ENCODE measurements at regions not wholly inside any gene's neighbourhood (a gene's known extent, or its start where the extent isn't known, plus 50 kb on each side); places are given as distances from the start of the nearest gene placed in this dataset.

- H3K4me3 ChIP-seq (ENCODE audit: low read depth in 1 of 2, low read length in 2 of 2): no peak overlapping the region
Measured at GRCh38 chr13:72290962-72291681, 424.1 kb upstream of the DACH1 start.

DNA sequence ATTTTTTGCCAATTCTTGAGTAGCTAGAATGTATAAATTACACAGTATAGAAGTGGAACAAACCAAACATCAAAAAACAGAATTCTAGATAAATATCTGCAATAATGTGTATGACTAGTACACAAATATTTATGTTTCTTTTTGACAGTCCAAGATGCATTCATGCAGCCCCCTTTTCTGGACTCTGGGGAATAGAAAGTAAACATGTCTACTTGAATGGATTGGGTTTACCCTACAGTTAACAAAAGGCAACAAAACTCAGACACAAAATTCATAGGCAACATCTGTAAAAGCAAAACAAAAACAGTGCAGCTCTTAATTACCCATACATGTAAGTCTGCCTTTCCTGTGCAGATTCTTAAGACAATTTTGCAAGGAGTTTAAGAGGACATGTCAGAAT, 419.4 kb upstream of the DACH1 start:
- no peaks in the 10 kb centered on the region for H3K4me1 ChIP-seq (ENCODE audit: control insufficient read depth in 1 of 2, insufficient read depth in 2 of 2, low read length in 2 of 2)
- no peak overlapping the region for H3K4me3 ChIP-seq (ENCODE audit: low read depth in 1 of 2, low read length in 2 of 2)
- H3K9ac ChIP-seq (ENCODE audit: low read depth in 1 of 2, low read length in 2 of 2): no peak overlapping the region
- no peaks in the 10 kb centered on the region for H3K27me3 ChIP-seq (ENCODE audit: control insufficient read depth in 1 of 2, insufficient read depth in 2 of 2, low read length in 2 of 2)
- H3K27ac ChIP-seq (ENCODE audit: low read depth, low read length): no peak overlapping the region
- H3K9me3 ChIP-seq (ENCODE audit: control insufficient read depth in 1 of 2, low read length in 2 of 2): no peaks in the 10 kb centered on the region
- H3K36me3 ChIP-seq (ENCODE audit: control insufficient read depth in 1 of 2, insufficient read depth in 2 of 2, low read length in 2 of 2): no peaks in the 10 kb centered on the region

More at GRCh38 chr13:72290962-72291681, 424.1 kb upstream of the DACH1 start:
- no peaks in the 10 kb centered on the region for H3K27me3 ChIP-seq (ENCODE audit: control insufficient read depth in 1 of 2, insufficient read depth in 2 of 2, low read length in 2 of 2)
- H3K9me3 ChIP-seq (ENCODE audit: control insufficient read depth in 1 of 2, low read length in 2 of 2): no peaks in the 10 kb centered on the region
- H3K27ac ChIP-seq (ENCODE audit: low read depth, low read length): no peak overlapping the region
- H3K9ac ChIP-seq (ENCODE audit: low read depth in 1 of 2, low read length in 2 of 2): no peak overlapping the region
- no peaks in the 10 kb centered on the region for H3K36me3 ChIP-seq (ENCODE audit: control insufficient read depth in 1 of 2, insufficient read depth in 2 of 2, low read length in 2 of 2)
- H3K4me1 ChIP-seq (ENCODE audit: control insufficient read depth in 1 of 2, insufficient read depth in 2 of 2, low read length in 2 of 2): no peaks in the 10 kb centered on the region

DNA sequence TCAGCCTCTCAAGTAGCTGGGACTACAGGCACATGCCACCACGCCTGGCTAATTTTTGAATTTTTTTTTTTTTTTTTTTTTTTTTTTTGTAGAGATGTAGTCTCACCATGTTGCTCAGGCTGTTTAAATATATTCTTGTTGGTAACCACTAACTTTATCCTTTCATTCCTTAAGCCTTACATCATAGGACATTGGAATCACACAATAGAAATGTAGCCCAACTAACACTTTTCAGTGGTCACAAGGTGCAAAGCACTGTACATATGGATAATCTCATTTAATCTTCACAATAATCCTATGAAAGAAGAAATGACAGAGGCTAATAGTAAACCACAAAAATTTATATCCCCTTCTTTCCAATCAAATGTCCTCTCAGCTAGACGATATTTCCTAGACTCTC, 417.8 kb upstream of the DACH1 start:
- H3K9ac ChIP-seq (ENCODE audit: low read depth in 1 of 2, low read length in 2 of 2): no peak overlapping the region
- H3K27me3 ChIP-seq (ENCODE audit: control insufficient read depth in 1 of 2, insufficient read depth in 2 of 2, low read length in 2 of 2): no peaks in the 10 kb centered on the region
- no peak overlapping the region for H3K27ac ChIP-seq (ENCODE audit: low read depth, low read length)
- no peak overlapping the region for H3K4me3 ChIP-seq (ENCODE audit: low read depth in 1 of 2, low read length in 2 of 2)
- no peaks in the 10 kb centered on the region for H3K9me3 ChIP-seq (ENCODE audit: control insufficient read depth in 1 of 2, low read length in 2 of 2)
- H3K4me1 ChIP-seq (ENCODE audit: control insufficient read depth in 1 of 2, insufficient read depth in 2 of 2, low read length in 2 of 2): no peaks in the 10 kb centered on the region
- H3K36me3 ChIP-seq (ENCODE audit: control insufficient read depth in 1 of 2, insufficient read depth in 2 of 2, low read length in 2 of 2): no peaks in the 10 kb centered on the region

- Histone ChIP-seq H3K4me3 (ENCODE audit: low read depth in 1 of 2, low read length in 2 of 2) (no peak overlapping the region), H3K4me1 (ENCODE audit: control insufficient read depth in 1 of 2, insufficient read depth in 2 of 2, low read length in 2 of 2) (no peaks in the 10 kb centered on the region), H3K36me3 (ENCODE audit: control insufficient read depth in 1 of 2, insufficient read depth in 2 of 2, low read length in 2 of 2) (no peaks in the 10 kb centered on the region), H3K9me3 (ENCODE audit: control insufficient read depth in 1 of 2, low read length in 2 of 2) (no peaks in the 10 kb centered on the region), H3K27ac (ENCODE audit: low read depth, low read length) (no peak overlapping the region), H3K27me3 (ENCODE audit: control insufficient read depth in 1 of 2, insufficient read depth in 2 of 2, low read length in 2 of 2) (no peaks in the 10 kb centered on the region), H3K9ac (ENCODE audit: low read depth in 1 of 2, low read length in 2 of 2) (no peak overlapping the region)
Measured at GRCh38 chr13:72261732-72262131, 394.7 kb upstream of the DACH1 start.

GRCh38 chr13:72259528-72259927, 392.5 kb upstream of the DACH1 start:
- Histone ChIP-seq H3K4me3 (ENCODE audit: low read depth in 1 of 2, low read length in 2 of 2) (no peak overlapping the region), H3K27ac (ENCODE audit: low read depth, low read length) (no peak overlapping the region), H3K27me3 (ENCODE audit: control insufficient read depth in 1 of 2, insufficient read depth in 2 of 2, low read length in 2 of 2) (no peaks in the 10 kb centered on the region), H3K9me3 (ENCODE audit: control insufficient read depth in 1 of 2, low read length in 2 of 2) (no peaks in the 10 kb centered on the region), H3K36me3 (ENCODE audit: control insufficient read depth in 1 of 2, insufficient read depth in 2 of 2, low read length in 2 of 2) (no peaks in the 10 kb centered on the region), H3K4me1 (ENCODE audit: control insufficient read depth in 1 of 2, insufficient read depth in 2 of 2, low read length in 2 of 2) (no peaks in the 10 kb centered on the region), H3K9ac (ENCODE audit: low read depth in 1 of 2, low read length in 2 of 2) (no peak overlapping the region)

DNA sequence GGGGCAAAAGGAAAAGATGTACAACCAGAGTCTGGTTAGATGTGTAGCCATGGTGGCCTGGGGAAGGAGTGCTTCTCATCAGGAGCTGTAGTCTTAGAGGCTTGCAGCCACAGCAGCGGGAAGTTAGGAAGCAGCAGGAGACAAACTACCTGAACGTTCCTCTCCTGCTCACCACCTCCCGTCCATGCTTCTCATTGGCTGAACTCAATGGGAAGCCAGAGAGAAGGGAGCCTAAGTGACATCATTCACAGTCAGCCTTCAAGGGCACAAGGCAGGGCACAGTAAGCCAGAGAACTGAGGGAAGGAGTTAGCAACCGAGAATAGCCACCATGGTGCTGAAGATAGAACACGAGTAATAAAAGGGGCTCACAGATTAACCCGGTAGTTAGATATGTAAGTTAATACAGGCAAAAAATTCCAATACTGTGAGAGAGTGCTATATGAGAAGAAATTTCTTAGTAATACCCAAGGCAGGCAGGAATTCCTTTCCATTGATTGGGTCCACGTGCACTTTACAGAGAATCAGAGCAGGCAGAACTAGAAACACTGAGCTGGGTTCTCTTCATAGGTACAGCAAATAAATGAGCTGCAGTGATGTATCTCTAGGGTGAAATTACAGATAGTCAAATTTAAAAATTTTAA, 391.5 kb upstream of the DACH1 start:
- Histone ChIP-seq H3K9me3 (ENCODE audit: control insufficient read depth in 1 of 2, low read length in 2 of 2) (no peaks in the 10 kb centered on the region), H3K9ac (ENCODE audit: low read depth in 1 of 2, low read length in 2 of 2) (no peak overlapping the region), H3K27ac (ENCODE audit: low read depth, low read length) (no peak overlapping the region), H3K4me1 (ENCODE audit: control insufficient read depth in 1 of 2, insufficient read depth in 2 of 2, low read length in 2 of 2) (no peaks in the 10 kb centered on the region), H3K36me3 (ENCODE audit: control insufficient read depth in 1 of 2, insufficient read depth in 2 of 2, low read length in 2 of 2) (no peaks in the 10 kb centered on the region), H3K27me3 (ENCODE audit: control insufficient read depth in 1 of 2, insufficient read depth in 2 of 2, low read length in 2 of 2) (no peaks in the 10 kb centered on the region), H3K4me3 (ENCODE audit: low read depth in 1 of 2, low read length in 2 of 2) (no peak overlapping the region)

GRCh38 chr13:72255908-72256307, 388.9 kb upstream of the DACH1 start:
- Histone ChIP-seq H3K4me3 (ENCODE audit: low read depth in 1 of 2, low read length in 2 of 2) (no peak overlapping the region), H3K9ac (ENCODE audit: low read depth in 1 of 2, low read length in 2 of 2) (no peak overlapping the region), H3K27ac (ENCODE audit: low read depth, low read length) (no peak overlapping the region), H3K9me3 (ENCODE audit: control insufficient read depth in 1 of 2, low read length in 2 of 2) (no peaks in the 10 kb centered on the region), H3K27me3 (ENCODE audit: control insufficient read depth in 1 of 2, insufficient read depth in 2 of 2, low read length in 2 of 2) (no peaks in the 10 kb centered on the region), H3K4me1 (ENCODE audit: control insufficient read depth in 1 of 2, insufficient read depth in 2 of 2, low read length in 2 of 2) (no peaks in the 10 kb centered on the region), H3K36me3 (ENCODE audit: control insufficient read depth in 1 of 2, insufficient read depth in 2 of 2, low read length in 2 of 2) (no peaks in the 10 kb centered on the region)

GRCh38 chr13:72253754-72254153, 386.8 kb upstream of the DACH1 start:
- no peaks in the 10 kb centered on the region for H3K4me1 ChIP-seq (ENCODE audit: control insufficient read depth in 1 of 2, insufficient read depth in 2 of 2, low read length in 2 of 2)
- H3K27ac ChIP-seq (ENCODE audit: low read depth, low read length): no peak overlapping the region
- H3K27me3 ChIP-seq (ENCODE audit: control insufficient read depth in 1 of 2, insufficient read depth in 2 of 2, low read length in 2 of 2): no peaks in the 10 kb centered on the region
- H3K9me3 ChIP-seq (ENCODE audit: control insufficient read depth in 1 of 2, low read length in 2 of 2): no peaks in the 10 kb centered on the region
- H3K4me3 ChIP-seq (ENCODE audit: low read depth in 1 of 2, low read length in 2 of 2): no peak overlapping the region
- H3K9ac ChIP-seq (ENCODE audit: low read depth in 1 of 2, low read length in 2 of 2): no peak overlapping the region
- H3K36me3 ChIP-seq (ENCODE audit: control insufficient read depth in 1 of 2, insufficient read depth in 2 of 2, low read length in 2 of 2): no peaks in the 10 kb centered on the region

DNA sequence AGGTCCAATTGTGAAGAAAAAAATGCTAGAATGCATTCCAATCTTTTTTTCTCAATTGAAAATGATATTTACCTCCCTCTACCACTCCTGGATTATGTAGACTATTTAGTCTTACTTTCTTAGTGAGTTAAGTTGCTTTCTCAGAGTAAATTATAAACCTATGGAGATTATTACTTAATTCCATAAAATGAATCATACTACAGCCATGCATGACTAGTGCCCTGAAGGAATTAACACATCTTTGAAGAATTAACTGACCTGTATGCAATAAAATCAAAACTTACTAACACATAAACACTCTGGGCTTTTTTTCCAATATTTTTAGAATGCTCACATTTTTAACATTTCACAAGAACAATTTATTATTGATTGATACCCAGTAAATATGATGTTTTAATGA, 379.4 kb upstream of the DACH1 start:
- H3K4me1 ChIP-seq (ENCODE audit: control insufficient read depth in 1 of 2, insufficient read depth in 2 of 2, low read length in 2 of 2): no peaks in the 10 kb centered on the region
- H3K4me3 ChIP-seq (ENCODE audit: low read depth in 1 of 2, low read length in 2 of 2): no peak overlapping the region
- no peaks in the 10 kb centered on the region for H3K9me3 ChIP-seq (ENCODE audit: control insufficient read depth in 1 of 2, low read length in 2 of 2)
- no peaks in the 10 kb centered on the region for H3K27me3 ChIP-seq (ENCODE audit: control insufficient read depth in 1 of 2, insufficient read depth in 2 of 2, low read length in 2 of 2)
- no peak overlapping the region for H3K9ac ChIP-seq (ENCODE audit: low read depth in 1 of 2, low read length in 2 of 2)
- H3K36me3 ChIP-seq (ENCODE audit: control insufficient read depth in 1 of 2, insufficient read depth in 2 of 2, low read length in 2 of 2): no peaks in the 10 kb centered on the region
- no peak overlapping the region for H3K27ac ChIP-seq (ENCODE audit: low read depth, low read length)

DNA sequence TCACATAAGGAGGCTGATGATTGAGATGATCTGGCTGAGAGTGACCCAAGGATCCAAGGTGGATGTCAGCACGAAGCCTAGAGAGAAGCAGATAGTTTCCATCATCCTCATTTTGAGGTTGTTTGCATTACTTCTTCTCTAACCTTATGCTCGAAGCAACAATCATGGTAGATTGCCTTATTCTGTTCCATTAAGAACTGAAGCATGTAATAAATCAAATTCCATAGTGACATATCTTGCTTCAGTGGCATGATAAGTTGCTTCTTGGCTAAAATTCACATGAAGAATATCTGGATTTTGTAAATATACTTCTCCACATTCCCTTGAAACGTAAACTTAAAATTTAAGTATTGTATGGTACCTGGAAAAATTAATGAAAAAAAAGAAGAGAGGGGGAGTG, 377.8 kb upstream of the DACH1 start:
- no peaks in the 10 kb centered on the region for H3K4me1 ChIP-seq (ENCODE audit: control insufficient read depth in 1 of 2, insufficient read depth in 2 of 2, low read length in 2 of 2)
- H3K9ac ChIP-seq (ENCODE audit: low read depth in 1 of 2, low read length in 2 of 2): no peak overlapping the region
- H3K4me3 ChIP-seq (ENCODE audit: low read depth in 1 of 2, low read length in 2 of 2): no peak overlapping the region
- no peaks in the 10 kb centered on the region for H3K36me3 ChIP-seq (ENCODE audit: control insufficient read depth in 1 of 2, insufficient read depth in 2 of 2, low read length in 2 of 2)
- H3K27ac ChIP-seq (ENCODE audit: low read depth, low read length): no peak overlapping the region
- no peaks in the 10 kb centered on the region for H3K27me3 ChIP-seq (ENCODE audit: control insufficient read depth in 1 of 2, insufficient read depth in 2 of 2, low read length in 2 of 2)
- no peaks in the 10 kb centered on the region for H3K9me3 ChIP-seq (ENCODE audit: control insufficient read depth in 1 of 2, low read length in 2 of 2)

Measured in duodenal mucosa (tissue), 2 donors.